ENCODE measurements at regions not wholly inside any gene's neighbourhood (a gene's known extent, or its start where the extent isn't known, plus 50 kb on each side); places are given as distances from the start of the nearest gene placed in this dataset.

- TF ChIP-seq CTCF (conservative IDR thresholded peaks at IDR 0.05; ENCODE audit: low read depth, low read length) (no peak), MAFK (IDR thresholded peaks at IDR 0.05; ENCODE audit: low read depth, low read length) (no peak), CEBPB (IDR thresholded peaks at IDR 0.05; ENCODE audit: low read depth, low read length) (no peak), RCOR1 (IDR thresholded peaks at IDR 0.05; ENCODE audit: insufficient replicate concordance, low read length) (no peak), MAZ (IDR thresholded peaks at IDR 0.05; ENCODE audit: borderline replicate concordance, low read depth, low read length) (no peak), POLR2A (IDR thresholded peaks at IDR 0.05; ENCODE audit: low read depth, low read length) (no peak), CHD1 (IDR thresholded peaks at IDR 0.05; ENCODE audit: low read depth, low read length) (no peak), RAD21 (IDR thresholded peaks at IDR 0.05; ENCODE audit: low read length) (no peak), ELK1 (IDR thresholded peaks at IDR 0.05; ENCODE audit: borderline replicate concordance, low read depth, low read length) (no peak), SMC3 (IDR thresholded peaks at IDR 0.05; ENCODE audit: low read depth, low read length) (no peak), RFX5 (IDR thresholded peaks at IDR 0.05; ENCODE audit: low read depth, low read length) (no peak), FOS (IDR thresholded peaks at IDR 0.05; ENCODE audit: low read depth, low read length) (no peak), BHLHE40 (IDR thresholded peaks at IDR 0.05; ENCODE audit: low read depth, low read length) (no peak)
These were observed 647.2 kb upstream of the FRG1 start for GRCh38 chr4:189293459-189293858.

Measured in IMR-90 (cell line).